CD14-positive monocyte (primary cell): ENCODE measurements at regions not wholly inside any gene's neighbourhood (a gene's known extent, or its start where the extent isn't known, plus 50 kb on each side); places are given as distances from the start of the nearest gene placed in this dataset.

Source experiments
- DNase-seq, 3 donors: peaks; one replicate each; pipeline ENCODE4 v3.0.0-alpha.2; 2011 to 2022
- H2AFZ ChIP-seq: 2 replicates; pipeline ENCODE4 v1.6.0; 2012; ENCODE audit warnings: mild to moderate bottlenecking, low read depth, low read length, inconsistent platforms; ENCODE audit not compliant: insufficient read depth, poor library complexity, severe bottlenecking
- H3K27ac ChIP-seq, 2 donors: 1 replicate in 1 of 2; 2 replicates in 1 of 2; pipeline ENCODE4 v1.5.1; 2012 to 2013; ENCODE audit warnings: low read length in 2 of 2, control low read depth in 1 of 2, inconsistent platforms in 1 of 2, low read depth in 1 of 2, mild to moderate bottlenecking in 1 of 2
- H3K27me3 ChIP-seq, 2 donors: one replicate each; pipeline versions ENCODE4 v1.6.0 to v1.6.1; 2011 to 2013; ENCODE audit warnings: low read length in 2 of 2; ENCODE audit not compliant: control insufficient read depth in 2 of 2, insufficient read depth in 2 of 2
- H3K36me3 ChIP-seq, 2 donors: replicated peaks in 1 of 2; 1 replicate in 1 of 2; 2 replicates in 1 of 2; pipeline versions ENCODE4 v1.5.1 to v1.6.1; 2012 to 2013; ENCODE audit warnings: low read length in 2 of 2, control low read depth in 1 of 2, inconsistent platforms in 1 of 2, mild to moderate bottlenecking in 1 of 2; ENCODE audit not compliant: insufficient read depth in 2 of 2, control insufficient read depth in 1 of 2
- H3K4me1 ChIP-seq, 2 donors: 1 replicate in 1 of 2; 2 replicates in 1 of 2; pipeline versions ENCODE4 v1.5.1 to v1.6.1; 2012 to 2013; ENCODE audit warnings: low read length in 2 of 2, control low read depth in 1 of 2, inconsistent platforms in 1 of 2, mild to moderate bottlenecking in 1 of 2, moderate library complexity in 1 of 2; ENCODE audit not compliant: insufficient read depth in 2 of 2, control insufficient read depth in 1 of 2
- H3K4me2 ChIP-seq: replicated peaks from 2 replicates; pipeline ENCODE3; 2012; ENCODE audit warnings: low read length, moderate library complexity, mild to moderate bottlenecking; ENCODE audit not compliant: poor library complexity, severe bottlenecking; ENCODE audit errors: extremely low read depth
- H3K4me3 ChIP-seq, 3 experiments: fragments of 200-600 bp in 1 of 3; sonication (generic) in 1 of 3; replicated peaks in 1 of 3; 1 replicate in 2 of 3; 2 replicates in 1 of 3; pipeline ENCODE4 v1.5.1; 2011 to 2013; ENCODE audit warnings: low read length in 3 of 3, mild to moderate bottlenecking in 3 of 3, control low read depth in 2 of 3, low read depth in 2 of 3, inconsistent platforms in 1 of 3, moderate library complexity in 1 of 3
- H3K79me2 ChIP-seq: 2 replicates; pipeline ENCODE4 v1.6.0; 2012; ENCODE audit warnings: mild to moderate bottlenecking, control low read depth, inconsistent platforms, low read length, moderate library complexity; ENCODE audit not compliant: insufficient read depth
- H3K9ac ChIP-seq: 2 replicates; pipeline ENCODE4 v1.6.0; 2017; ENCODE audit warnings: low read length, mild to moderate bottlenecking; ENCODE audit not compliant: insufficient read depth, poor library complexity, severe bottlenecking
- H3K9me3 ChIP-seq, 2 donors: replicated peaks in 1 of 2; 1 replicate in 1 of 2; 2 replicates in 1 of 2; pipeline versions ENCODE4 v1.5.1 to v1.6.1; 2012 to 2013; ENCODE audit warnings: low read length in 2 of 2, control low read depth in 1 of 2; ENCODE audit not compliant: control insufficient read depth in 1 of 2, insufficient read depth in 1 of 2
- H4K20me1 ChIP-seq: 2 replicates; pipeline ENCODE4 v1.6.0; 2012; ENCODE audit warnings: mild to moderate bottlenecking, low read length, control low read depth, moderate library complexity; ENCODE audit not compliant: insufficient read depth
- H3K27ac Mint-ChIP-seq, 7 donors: one replicate each; pipeline ENCODE4 v1.8.0; 2020; ENCODE audit warnings: mild to moderate bottlenecking in 7 of 7, mixed read lengths in 7 of 7, moderate library complexity in 6 of 7, inconsistent platforms in 2 of 7
- H3K27me3 Mint-ChIP-seq, 3 donors: one replicate each; pipeline ENCODE4 v1.8.0; 2021 to 2022; ENCODE audit warnings: low read depth in 3 of 3, mild to moderate bottlenecking in 3 of 3, mixed read lengths in 3 of 3, moderate library complexity in 3 of 3, inconsistent platforms in 1 of 3
- H3K36me3 Mint-ChIP-seq, 2 donors: one replicate each; pipeline ENCODE4 v1.8.0; 2020; ENCODE audit warnings: mixed read lengths in 2 of 2, inconsistent platforms in 1 of 2, mild to moderate bottlenecking in 1 of 2
- H3K4me1 Mint-ChIP-seq: one replicate; pipeline ENCODE4 v1.8.0; 2020; ENCODE audit warnings: mild to moderate bottlenecking, mixed read lengths
- H3K4me3 Mint-ChIP-seq, 2 donors: one replicate each; pipeline ENCODE4 v1.8.0; 2020; ENCODE audit warnings: mild to moderate bottlenecking in 2 of 2, mixed read lengths in 2 of 2, moderate library complexity in 1 of 2
- H3K9me3 Mint-ChIP-seq, 7 donors: one replicate each; pipeline ENCODE4 v1.8.0; 2020 to 2022; ENCODE audit warnings: mixed read lengths in 7 of 7, mild to moderate bottlenecking in 6 of 7, moderate library complexity in 6 of 7, inconsistent platforms in 2 of 7
- CTCF ChIP-seq: fragments of 200-600 bp; IDR thresholded peaks from one replicate; pipeline ENCODE4 v1.8.0; 2022; ENCODE audit warnings: antibody characterized with exemption, mild to moderate bottlenecking
- WGBS: methylation state at CpG from one replicate; pipeline ENCODE4 v1.1.5; 2013; ENCODE audit warnings: missing lambda C conversion rate; ENCODE audit not compliant: insufficient coverage; 5-methylcytosine and 5-hydroxymethylcytosine counted together
- intact Hi-C, 2 donors: fragments of 100-400 bp; cut with micrococcal nuclease; formaldehyde crosslinking; loops; one replicate each; pipeline versions ENCODE4 v1.15.0 to v1.15.1; 2023

GRCh38 chr12:90173499-90174197, 465.0 kb upstream of the ATP2B1 start:
- Histone ChIP-seq H3K4me1 (no peaks in the 10 kb centered on the region), H3K27me3 (no peaks in the 10 kb centered on the region), H3K79me2 (no peaks in the 10 kb centered on the region), H4K20me1 (no peaks in the 10 kb centered on the region), H3K9me3 (no peaks in the 10 kb centered on the region), H3K4me3 (no peak overlapping the region), H3K9ac (no peak overlapping the region), H3K27ac (no peak overlapping the region), H3K36me3 (no peaks in the 10 kb centered on the region), H2AFZ (no peak overlapping the region), H3K4me2 (no peak overlapping the region)
- Mint-ChIP-seq H3K36me3 (no peaks in the 10 kb centered on the region), H3K27ac (no peak overlapping the region), H3K9me3 (peaks cover 0 to 3% (median 0%) of the 10 kb centered on the region in 7 donors), H3K27me3 (peaks cover 0 to 2% (median 0%) of the 10 kb centered on the region in 3 donors), H3K4me3 (no peak overlapping the region), H3K4me1 (no peaks in the 10 kb centered on the region)
- intact Hi-C loops: no loop called here
- WGBS: no CpG with 5 or more reads among the region's 2 CpGs
- DNase-seq: no peak
- no peak for TF ChIP-seq CTCF

GRCh38 chr12:90172524-90172923, 463.9 kb upstream of the ATP2B1 start:
- H2AFZ ChIP-seq: no peak overlapping the region
- no peaks in the 10 kb centered on the region for H3K36me3 Mint-ChIP-seq
- H3K9me3 ChIP-seq: no peaks in the 10 kb centered on the region
- H3K27ac Mint-ChIP-seq: no peak overlapping the region
- H4K20me1 ChIP-seq: no peaks in the 10 kb centered on the region
- H3K27me3 Mint-ChIP-seq: peaks cover 0 to 2% (median 0%) of the 10 kb centered on the region in 3 donors
- H3K9me3 Mint-ChIP-seq: peaks cover 0 to 3% (median 0%) of the 10 kb centered on the region in 7 donors
- H3K9ac ChIP-seq: no peak overlapping the region
- H3K4me1 ChIP-seq: no peaks in the 10 kb centered on the region
- intact Hi-C loops: no loop called here
- no peak for DNase-seq
- H3K4me3 Mint-ChIP-seq: no peak overlapping the region
- no peaks in the 10 kb centered on the region for H3K4me1 Mint-ChIP-seq
- H3K4me3 ChIP-seq: no peak overlapping the region
- no peak overlapping the region for H3K27ac ChIP-seq
- no peaks in the 10 kb centered on the region for H3K27me3 ChIP-seq
- TF ChIP-seq CTCF: no peak
- no peaks in the 10 kb centered on the region for H3K36me3 ChIP-seq
- no peaks in the 10 kb centered on the region for H3K79me2 ChIP-seq
- H3K4me2 ChIP-seq: no peak overlapping the region
- WGBS: 73% methylated on average over 3 of the region's 3 CpGs
